Retina (tissue), 1 donor: ENCODE measurements at regions not wholly inside any gene's neighbourhood (a gene's known extent, or its start where the extent isn't known, plus 50 kb on each side); places are given as distances from the start of the nearest gene placed in this dataset.
"Not testable (repeated sequence)": the region's sequence is repeated elsewhere in the genome, so short reads cannot be mapped to it uniquely, and the experiment has no call there.

Experiments
- DNase-seq: peaks from one replicate; pipeline ENCODE4 v3.0.0-alpha.2; 2016

GRCh38 chr2:109048163-109048562 is 59.1 kb upstream of the EDAR start:
- DNase-seq, result no peak

GRCh38 chr2:109047569-109047968 is 58.5 kb upstream of the EDAR start:
- not testable (repeated sequence) for DNase-seq

GRCh38 chr2:109046925-109047508 is 58.0 kb upstream of the EDAR start:
- DNase-seq, result no peak

- no peak for DNase-seq
Measured at GRCh38 chr2:109045505-109045904, 56.5 kb upstream of the EDAR start.

- DNase-seq, result no peak
Measured at GRCh38 chr2:109038992-109039391, 50.0 kb upstream of the EDAR start.
